ENCODE measurements at regions not wholly inside any gene's neighbourhood (a gene's known extent, or its start where the extent isn't known, plus 50 kb on each side); places are given as distances from the start of the nearest gene placed in this dataset.

DNA sequence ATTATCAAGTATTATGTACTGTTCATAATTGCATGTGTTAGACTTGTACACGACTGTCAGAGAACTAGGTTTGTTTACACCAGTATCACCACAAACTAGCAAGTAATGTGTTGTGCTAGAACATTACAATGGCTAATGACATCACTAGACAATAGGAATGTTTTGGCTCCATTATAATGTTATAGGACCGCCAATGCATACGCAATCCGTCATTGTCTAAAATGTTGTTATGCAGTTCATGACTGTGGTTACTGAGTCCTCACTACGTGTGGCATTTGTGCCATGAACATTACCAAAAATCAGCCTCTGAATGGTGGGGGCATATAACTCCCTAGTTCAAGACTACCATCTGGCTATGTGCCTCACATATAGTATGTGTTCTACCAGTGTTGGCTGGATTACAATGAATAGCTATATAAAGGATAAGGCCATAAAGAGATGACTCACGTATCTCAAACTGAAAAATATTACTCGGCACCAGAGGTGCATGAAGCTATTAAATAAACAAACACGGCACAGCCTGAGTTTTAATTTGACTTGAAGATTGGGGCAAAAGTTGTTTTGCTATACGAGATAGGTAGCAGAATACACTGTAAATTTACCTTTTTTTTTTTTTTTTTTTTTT, 89.1 kb upstream of the COL24A1 start:
- DNase-seq: peak; percentile 41
- no peaks in the 10 kb centered on the region for H3K9me3 ChIP-seq (ENCODE audit: low read length)
- POLR2A ChIA-PET (ENCODE audit: unreplicated experiment): no interaction called here
- no peaks in the 10 kb centered on the region for H3K4me1 ChIP-seq (ENCODE audit: insufficient read depth, low read length)
- peak; percentile 82 for ATAC-seq
- H3K27ac ChIP-seq (ENCODE audit: low read length): no peak overlapping the region
- H3K4me2 ChIP-seq (ENCODE audit: low read length): no peak overlapping the region
- no peaks in the 10 kb centered on the region for H3K36me3 ChIP-seq (ENCODE audit: low read depth, low read length)
- H3K9ac ChIP-seq (ENCODE audit: low read length): no peak overlapping the region
- peaks cover 21% of the 10 kb centered on the region; the same call in 1 of the 2 replicates for H3K27me3 ChIP-seq (ENCODE audit: low read length)
- TF ChIP-seq, protein P1, sequence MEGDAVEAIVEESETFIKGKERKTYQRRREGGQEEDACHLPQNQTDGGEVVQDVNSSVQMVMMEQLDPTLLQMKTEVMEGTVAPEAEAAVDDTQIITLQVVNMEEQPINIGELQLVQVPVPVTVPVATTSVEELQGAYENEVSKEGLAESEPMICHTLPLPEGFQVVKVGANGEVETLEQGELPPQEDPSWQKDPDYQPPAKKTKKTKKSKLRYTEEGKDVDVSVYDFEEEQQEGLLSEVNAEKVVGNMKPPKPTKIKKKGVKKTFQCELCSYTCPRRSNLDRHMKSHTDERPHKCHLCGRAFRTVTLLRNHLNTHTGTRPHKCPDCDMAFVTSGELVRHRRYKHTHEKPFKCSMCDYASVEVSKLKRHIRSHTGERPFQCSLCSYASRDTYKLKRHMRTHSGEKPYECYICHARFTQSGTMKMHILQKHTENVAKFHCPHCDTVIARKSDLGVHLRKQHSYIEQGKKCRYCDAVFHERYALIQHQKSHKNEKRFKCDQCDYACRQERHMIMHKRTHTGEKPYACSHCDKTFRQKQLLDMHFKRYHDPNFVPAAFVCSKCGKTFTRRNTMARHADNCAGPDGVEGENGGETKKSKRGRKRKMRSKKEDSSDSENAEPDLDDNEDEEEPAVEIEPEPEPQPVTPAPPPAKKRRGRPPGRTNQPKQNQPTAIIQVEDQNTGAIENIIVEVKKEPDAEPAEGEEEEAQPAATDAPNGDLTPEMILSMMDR (conservative IDR thresholded peaks at IDR 0.05; ENCODE audit: low read depth, low read length): no peak
- TF ChIP-seq EZH2 (IDR thresholded peaks at IDR 0.05; ENCODE audit: low read length, unreplicated experiment): no peak
- no peak for TF ChIP-seq EZH2phosphoT487 (IDR thresholded peaks at IDR 0.05; ENCODE audit: borderline replicate concordance, low read length)
- no peaks in the 10 kb centered on the region for H3K9me2 ChIP-seq (replicated peaks; ENCODE audit: low read length)
- no peaks in the 10 kb centered on the region for H3K79me2 ChIP-seq (ENCODE audit: low read length)
- no peaks in the 10 kb centered on the region for H4K20me1 ChIP-seq (ENCODE audit: low read length)
- CTCF ChIA-PET: no interaction called here
- no peaks in the 10 kb centered on the region for H3F3A ChIP-seq (ENCODE audit: low read length, unreplicated experiment)
- intact Hi-C loops (cut with micrococcal nuclease): no loop called here
- no peak overlapping the region for H2AFZ ChIP-seq (ENCODE audit: low read length)
- no peak overlapping the region for H3K4me3 ChIP-seq (ENCODE audit: low read length)
- no TSS peak for BruUV-seq (replicated peaks)

DNA sequence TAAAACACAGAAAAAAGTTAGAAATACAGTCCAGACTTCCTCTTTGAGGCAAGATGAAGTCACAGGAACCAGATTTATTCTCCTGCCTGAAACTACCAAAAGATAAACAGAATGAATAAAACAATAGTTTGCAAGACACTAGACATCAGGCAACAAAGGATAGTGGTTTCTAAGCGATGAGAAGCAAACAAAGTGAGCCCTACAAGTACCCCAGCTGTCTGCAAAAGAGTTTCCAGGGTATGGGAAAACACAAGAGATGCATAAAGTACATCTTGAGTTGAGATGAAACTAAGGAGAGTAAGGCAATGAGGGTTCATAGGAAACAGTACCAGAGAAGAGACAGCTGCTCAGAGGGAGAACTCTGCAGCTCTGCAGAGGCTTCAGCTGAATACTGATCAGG, 83.3 kb upstream of the COL24A1 start:
- Histone ChIP-seq H3K9me3 (ENCODE audit: low read length) (no peaks in the 10 kb centered on the region), H3K9me2 (replicated peaks; ENCODE audit: low read length) (no peaks in the 10 kb centered on the region), H3K4me3 (ENCODE audit: low read length) (no peak overlapping the region), H2AFZ (ENCODE audit: low read length) (no peak overlapping the region), H3K36me3 (ENCODE audit: low read depth, low read length) (no peaks in the 10 kb centered on the region), H3K4me1 (ENCODE audit: insufficient read depth, low read length) (no peaks in the 10 kb centered on the region), H3K9ac (ENCODE audit: low read length) (no peak overlapping the region), H3K79me2 (ENCODE audit: low read length) (no peaks in the 10 kb centered on the region), H3K27ac (ENCODE audit: low read length) (no peak overlapping the region), H3K27me3 (ENCODE audit: low read length) (peaks cover 4% of the 10 kb centered on the region; the same call in 1 of the 2 replicates), H4K20me1 (ENCODE audit: low read length) (no peaks in the 10 kb centered on the region), H3F3A (ENCODE audit: low read length, unreplicated experiment) (no peaks in the 10 kb centered on the region), H3K4me2 (ENCODE audit: low read length) (no peak overlapping the region)
- no peak for ATAC-seq
- no peak for DNase-seq
- intact Hi-C loops (cut with micrococcal nuclease): no loop called here
- POLR2A ChIA-PET (ENCODE audit: unreplicated experiment): no interaction called here
- no TSS peak for BruUV-seq (replicated peaks)
- CTCF ChIA-PET: no interaction called here
- TF ChIP-seq EZH2 (IDR thresholded peaks at IDR 0.05; ENCODE audit: low read length, unreplicated experiment) (no peak), EZH2phosphoT487 (IDR thresholded peaks at IDR 0.05; ENCODE audit: borderline replicate concordance, low read length) (no peak)
- TF ChIP-seq, protein P1 (conservative IDR thresholded peaks at IDR 0.05; ENCODE audit: low read depth, low read length): no peak

DNA sequence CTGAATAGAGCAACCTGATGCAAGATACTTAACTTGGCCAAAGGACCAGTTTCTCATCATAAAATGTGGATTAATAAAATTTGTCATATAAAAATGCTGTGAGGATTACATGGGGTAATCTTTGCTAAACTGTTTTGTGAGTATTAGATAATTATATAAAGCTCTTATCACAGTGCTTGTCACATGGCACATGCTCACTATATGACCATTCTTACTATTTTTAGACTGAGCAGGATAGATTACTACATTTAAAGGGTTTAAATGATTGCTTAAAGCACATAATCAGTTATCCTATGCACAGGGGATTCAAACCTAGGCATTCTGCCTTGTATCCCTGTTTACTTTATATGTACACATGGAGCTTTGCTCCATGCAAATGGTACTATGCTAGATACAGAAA, 82.9 kb upstream of the COL24A1 start:
- Histone ChIP-seq H3F3A (ENCODE audit: low read length, unreplicated experiment) (no peaks in the 10 kb centered on the region), H3K4me2 (ENCODE audit: low read length) (no peak overlapping the region), H3K9ac (ENCODE audit: low read length) (no peak overlapping the region), H3K36me3 (ENCODE audit: low read depth, low read length) (no peaks in the 10 kb centered on the region), H3K79me2 (ENCODE audit: low read length) (no peaks in the 10 kb centered on the region), H3K4me3 (ENCODE audit: low read length) (no peak overlapping the region), H3K9me2 (replicated peaks; ENCODE audit: low read length) (no peaks in the 10 kb centered on the region), H3K9me3 (ENCODE audit: low read length) (no peaks in the 10 kb centered on the region), H3K27me3 (ENCODE audit: low read length) (peaks cover 4% of the 10 kb centered on the region; the same call in 1 of the 2 replicates), H3K4me1 (ENCODE audit: insufficient read depth, low read length) (no peaks in the 10 kb centered on the region), H4K20me1 (ENCODE audit: low read length) (no peaks in the 10 kb centered on the region), H3K27ac (ENCODE audit: low read length) (no peak overlapping the region), H2AFZ (ENCODE audit: low read length) (no peak overlapping the region)
- intact Hi-C loops (cut with micrococcal nuclease): no loop called here
- no peak for ATAC-seq
- no TSS peak for BruUV-seq (replicated peaks)
- no peak for TF ChIP-seq EZH2phosphoT487 (IDR thresholded peaks at IDR 0.05; ENCODE audit: borderline replicate concordance, low read length)
- no peak for TF ChIP-seq EZH2 (IDR thresholded peaks at IDR 0.05; ENCODE audit: low read length, unreplicated experiment)
- TF ChIP-seq, protein P1 (conservative IDR thresholded peaks at IDR 0.05; ENCODE audit: low read depth, low read length): no peak
- ChIA-PET CTCF (no interaction called here), POLR2A (ENCODE audit: unreplicated experiment) (no interaction called here)
- no peak for DNase-seq
